ENCODE measurements at regions not wholly inside any gene's neighbourhood (a gene's known extent, or its start where the extent isn't known, plus 50 kb on each side); places are given as distances from the start of the nearest gene placed in this dataset.
"Not testable (repeated sequence)": the region's sequence is repeated elsewhere in the genome, so short reads cannot be mapped to it uniquely, and the experiment has no call there.

DNA sequence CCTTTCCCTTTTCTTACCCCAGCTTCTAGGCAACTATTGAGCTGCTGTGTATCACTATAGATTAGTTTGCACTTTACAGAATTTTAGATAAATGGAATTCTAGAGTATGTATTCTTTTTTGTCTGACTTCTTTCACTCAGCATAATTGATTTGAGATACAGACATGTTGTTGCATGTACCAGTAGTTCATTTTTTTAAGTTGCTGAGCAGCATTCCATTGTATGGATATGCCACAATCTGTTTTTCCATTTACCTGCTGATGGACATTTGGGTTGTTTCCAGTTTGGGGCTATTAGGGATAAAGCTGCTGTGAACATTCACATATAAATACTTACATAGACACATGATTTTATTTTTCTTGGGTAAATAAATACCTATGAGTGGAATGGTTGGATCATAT lies 135.7 kb downstream of the IGF1 start:
- in situ Hi-C loops (cut with HindIII; ENCODE audit: low pct_ligation_motif_present, low pct_unique_long_range_greater_than_20kb, low sequenced_read_pairs), result no loop called here

DNA sequence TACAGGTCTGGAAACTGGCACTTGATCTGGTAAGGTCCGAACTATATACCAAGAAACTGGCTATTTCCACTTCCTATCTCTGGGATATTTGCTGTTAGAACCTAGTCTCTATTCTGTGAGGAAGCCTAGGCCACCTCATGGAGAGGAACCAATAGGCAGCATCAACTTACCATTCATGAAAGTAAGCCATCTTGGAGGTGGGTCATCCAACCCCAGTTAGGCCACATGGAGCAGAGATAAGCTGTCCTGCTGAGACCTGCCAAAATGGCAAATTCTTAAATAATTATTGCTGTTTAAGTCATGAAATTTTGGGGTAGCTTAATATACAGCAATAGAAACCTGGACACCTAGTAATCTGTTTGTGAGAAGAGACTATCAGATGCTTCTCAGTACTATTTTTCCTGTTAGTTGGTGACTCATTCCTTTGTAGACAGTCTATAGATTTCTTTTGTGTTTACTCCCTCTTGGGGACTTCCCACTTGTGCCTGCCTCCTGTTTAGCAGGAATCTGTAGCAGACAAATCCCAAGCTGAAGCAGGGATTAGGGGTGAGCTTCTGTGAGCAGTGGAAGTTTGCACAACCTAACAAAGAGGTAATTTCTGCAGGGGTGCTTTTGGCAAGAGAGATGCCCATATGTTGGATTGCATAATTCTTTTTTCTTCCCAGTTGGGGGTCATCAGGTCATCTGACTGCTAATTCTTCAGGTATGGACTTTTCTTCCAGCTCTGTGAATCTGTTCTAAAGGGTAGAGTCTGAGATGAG lies 136.8 kb downstream of the IGF1 start:
- DNase-seq, result no peak
- in situ Hi-C loops (cut with HindIII; ENCODE audit: low pct_ligation_motif_present, low pct_unique_long_range_greater_than_20kb, low sequenced_read_pairs), result no loop called here

More for the DNA sequence above, 135.7 kb downstream of the IGF1 start:
- DNase-seq, result no peak

DNA sequence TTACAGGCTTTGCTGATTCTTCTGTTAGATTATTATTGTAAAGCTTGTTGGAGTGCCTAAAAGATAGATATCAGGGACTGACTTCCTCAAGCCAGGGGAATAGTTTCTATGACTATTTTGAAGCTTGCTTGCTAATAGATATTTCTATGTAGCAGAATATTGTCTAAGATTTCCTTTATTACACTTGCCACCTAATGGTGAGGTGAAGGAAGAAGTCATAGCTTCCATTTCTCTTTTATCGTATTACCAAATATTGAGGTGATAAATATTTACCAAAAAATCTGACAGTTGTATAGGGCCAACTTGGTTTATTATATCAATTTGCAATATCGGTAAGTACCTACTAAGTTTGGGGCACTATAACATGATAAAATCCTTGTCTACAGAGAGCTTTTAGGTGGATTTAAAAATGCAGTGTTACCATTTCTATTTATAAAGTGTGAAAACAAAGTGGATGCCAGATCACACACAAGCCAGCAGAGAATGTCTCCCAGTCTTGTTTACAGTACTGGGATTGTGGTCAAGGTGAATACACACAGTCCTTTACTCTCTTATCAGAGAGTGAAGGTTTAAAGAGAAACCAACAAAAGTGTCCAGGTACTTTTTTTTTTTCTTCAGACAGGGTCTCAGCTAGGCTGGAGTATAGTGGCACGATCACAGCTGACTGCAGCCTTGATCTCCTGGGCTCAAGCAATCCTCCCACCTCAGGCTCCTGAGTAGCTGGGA lies 137.9 kb downstream of the IGF1 start:
- in situ Hi-C loops (cut with HindIII; ENCODE audit: low pct_ligation_motif_present, low pct_unique_long_range_greater_than_20kb, low sequenced_read_pairs), result no loop called here

DNA sequence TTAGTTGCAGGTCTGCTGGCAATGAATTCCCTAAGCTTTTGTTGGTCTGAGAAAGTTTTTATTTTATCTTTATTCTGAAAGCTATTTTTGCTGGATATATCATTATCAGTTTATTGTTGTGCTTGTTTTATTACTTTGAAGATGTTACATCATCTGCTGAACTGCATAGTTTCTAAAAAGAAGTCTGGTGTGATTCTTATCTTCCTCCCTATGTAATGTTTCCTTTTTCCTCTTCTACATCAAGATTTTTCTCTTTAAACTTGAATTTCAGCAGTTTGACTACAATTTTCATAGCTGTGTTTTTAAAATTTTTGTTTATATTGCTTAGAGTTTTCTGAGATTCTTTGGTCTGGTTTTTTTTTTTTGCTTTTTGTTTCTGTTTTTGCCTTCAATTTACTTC lies 137.1 kb upstream of the PMCH start:
- no peak for DNase-seq
- in situ Hi-C loops (cut with HindIII; ENCODE audit: low pct_ligation_motif_present, low pct_unique_long_range_greater_than_20kb, low sequenced_read_pairs), result no loop called here

More for the DNA sequence above, 137.9 kb downstream of the IGF1 start:
- DNase-seq, result no peak

DNA sequence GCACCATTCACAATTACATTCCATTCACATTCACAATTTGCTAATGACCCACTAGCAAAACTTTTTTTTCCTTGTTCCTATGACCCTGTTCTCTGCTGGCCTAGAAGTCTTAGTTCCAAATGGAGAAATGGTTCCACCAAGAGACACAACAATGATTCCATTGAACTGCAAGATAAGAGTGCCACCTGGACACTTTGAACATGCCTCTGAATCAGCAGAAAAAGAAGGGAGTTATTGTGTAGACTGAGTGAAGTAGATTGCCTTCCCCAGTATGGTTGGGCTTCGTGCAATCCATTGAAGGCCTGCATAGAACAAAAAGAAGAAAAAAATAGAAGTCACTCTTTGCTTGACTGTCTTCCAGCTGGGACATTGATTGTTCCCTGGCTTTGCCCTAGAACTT lies 133.8 kb upstream of the PMCH start:
- in situ Hi-C loops (cut with HindIII; ENCODE audit: low pct_ligation_motif_present, low pct_unique_long_range_greater_than_20kb, low sequenced_read_pairs), result no loop called here
- no peak for DNase-seq

DNA sequence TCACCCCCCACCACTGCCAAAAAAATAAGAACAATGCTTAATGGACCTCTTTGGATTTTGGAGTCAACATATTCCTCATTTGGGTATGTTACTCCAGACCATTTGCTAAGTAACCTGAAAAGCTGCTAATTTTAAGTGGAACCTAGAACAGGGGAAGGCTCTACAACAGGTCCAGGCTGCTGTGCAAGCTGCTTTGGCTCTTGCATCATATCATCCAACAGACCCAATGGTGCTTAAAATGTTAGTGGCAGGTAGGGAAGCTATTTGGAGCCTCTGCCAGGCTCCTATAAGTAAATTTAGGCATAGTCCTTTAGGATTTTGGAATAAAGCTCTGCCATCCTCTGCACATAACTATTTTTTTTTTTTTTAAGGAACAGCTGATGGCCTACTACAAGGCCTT lies 132.2 kb upstream of the PMCH start:
- no peak for DNase-seq
- in situ Hi-C loops (cut with HindIII; ENCODE audit: low pct_ligation_motif_present, low pct_unique_long_range_greater_than_20kb, low sequenced_read_pairs), result no loop called here

DNA sequence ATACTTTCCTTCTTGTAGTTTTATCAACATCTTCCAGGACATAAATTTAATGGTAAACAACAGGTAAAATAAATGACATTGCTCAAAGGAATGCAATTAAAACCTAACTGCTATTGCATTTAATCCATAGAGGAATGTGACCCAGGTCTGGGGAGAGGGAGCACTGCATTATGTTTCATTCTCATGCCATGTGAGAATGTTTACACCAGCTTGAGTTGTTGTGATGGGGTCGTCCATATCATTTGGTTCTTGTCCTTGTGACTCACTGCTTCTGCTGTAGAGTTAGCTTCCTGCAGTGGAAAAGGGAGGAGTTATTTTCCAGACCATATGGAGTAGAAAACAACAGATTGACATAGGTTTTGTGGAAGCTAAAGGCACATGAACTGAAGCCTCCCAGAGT lies 129.3 kb upstream of the PMCH start:
- in situ Hi-C loops (cut with HindIII; ENCODE audit: low pct_ligation_motif_present, low pct_unique_long_range_greater_than_20kb, low sequenced_read_pairs), result no loop called here

DNA sequence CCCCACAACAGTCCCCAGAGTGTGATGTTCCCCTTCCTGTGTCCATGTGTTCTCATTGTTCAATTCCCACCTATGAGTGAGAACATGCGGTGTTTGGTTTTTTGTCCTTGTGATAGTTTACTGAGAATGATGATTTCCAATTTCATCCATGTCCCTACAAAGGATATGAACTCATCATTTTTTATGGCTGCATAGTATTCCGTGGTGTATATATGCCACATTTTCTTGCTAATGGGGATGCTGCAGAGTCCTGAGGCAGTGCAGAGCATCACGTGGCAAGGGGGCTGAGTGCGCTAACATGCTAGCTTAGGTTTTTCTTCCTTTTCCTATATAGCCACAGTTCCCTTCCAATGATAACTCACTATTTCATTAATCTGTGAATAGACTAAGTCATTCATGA lies 127.5 kb upstream of the PMCH start:
- in situ Hi-C loops (cut with HindIII; ENCODE audit: low pct_ligation_motif_present, low pct_unique_long_range_greater_than_20kb, low sequenced_read_pairs); DNase-seq: not testable (repeated sequence)

More for the DNA sequence above, 129.3 kb upstream of the PMCH start:
- DNase-seq, result no peak

DNA sequence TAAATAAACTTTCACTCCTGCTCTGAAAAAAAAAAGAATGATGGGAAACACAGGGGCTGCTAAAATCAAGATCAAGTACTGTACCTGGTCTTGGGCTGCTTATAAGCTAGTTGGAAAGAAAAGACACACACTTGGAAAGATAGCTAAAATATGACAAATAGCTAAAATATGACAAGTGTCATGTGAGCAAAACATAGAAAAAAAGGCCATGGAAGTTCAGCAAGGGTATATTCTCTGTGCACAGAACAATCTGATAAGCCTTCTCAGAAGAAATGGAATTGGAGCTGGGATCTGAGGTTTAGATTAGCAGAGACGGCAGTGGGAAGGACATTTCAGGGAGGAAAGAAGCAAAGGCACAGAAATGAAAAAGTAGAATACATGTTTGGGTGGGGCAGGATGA lies 126.2 kb upstream of the PMCH start:
- no peak for DNase-seq
- in situ Hi-C loops (cut with HindIII; ENCODE audit: low pct_ligation_motif_present, low pct_unique_long_range_greater_than_20kb, low sequenced_read_pairs), result no loop called here

DNA sequence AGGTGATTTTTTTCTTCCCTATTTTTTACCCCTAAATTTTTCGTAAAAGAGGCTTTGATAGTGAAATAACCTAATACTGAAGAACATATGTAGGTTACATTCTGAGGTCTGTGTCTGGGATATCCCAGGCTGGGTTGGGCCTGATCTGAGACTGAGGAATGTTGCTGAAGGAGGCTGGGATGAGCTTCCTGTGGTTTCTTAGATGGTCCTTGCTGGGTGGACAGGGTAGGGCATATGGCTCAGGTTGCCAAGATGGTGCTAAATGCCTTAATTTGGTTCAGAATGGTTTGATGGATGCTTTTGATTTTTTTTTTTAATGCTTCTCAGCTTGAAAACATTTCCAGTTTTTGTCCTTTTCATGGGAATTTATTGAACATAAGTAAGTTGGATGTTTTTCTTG lies 124.6 kb upstream of the PMCH start:
- in situ Hi-C loops (cut with HindIII; ENCODE audit: low pct_ligation_motif_present, low pct_unique_long_range_greater_than_20kb, low sequenced_read_pairs), result no loop called here
- no peak for DNase-seq

DNA sequence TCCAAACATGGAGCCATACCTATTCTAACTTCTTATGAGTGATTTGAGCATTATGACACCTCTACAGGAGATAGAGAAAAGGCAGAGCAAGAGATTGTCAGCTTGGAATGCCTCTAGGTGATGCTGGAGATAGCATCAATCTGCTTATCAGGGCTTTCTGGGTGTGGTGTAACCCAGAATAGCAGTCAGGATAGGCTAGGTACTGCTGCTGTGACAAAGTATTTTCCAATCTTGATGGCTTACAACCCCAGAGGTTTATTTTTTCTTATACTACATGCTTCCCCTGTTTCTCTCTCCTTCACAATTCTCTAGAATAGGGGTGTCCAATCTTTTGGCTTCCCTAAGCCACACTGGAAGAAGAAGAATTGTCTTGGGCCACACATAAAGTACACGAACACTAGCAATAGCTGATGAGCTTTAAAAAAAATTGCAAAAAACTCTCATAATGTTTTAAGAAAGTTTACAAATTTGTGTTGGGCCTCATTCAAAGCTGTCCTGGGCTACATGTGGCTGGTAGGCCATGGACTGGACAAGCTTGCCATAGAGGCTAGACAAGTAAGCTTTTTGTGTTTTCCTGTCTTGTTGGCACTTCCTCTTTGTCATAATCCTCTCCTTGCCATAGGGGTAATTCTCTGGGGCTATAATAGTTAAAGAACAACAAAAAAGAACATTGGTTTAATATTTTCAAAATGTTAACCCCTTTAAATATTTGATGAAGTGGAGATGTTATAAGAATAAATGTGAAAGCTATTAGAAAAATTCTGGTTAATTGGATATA lies 123.9 kb upstream of the PMCH start:
- no peak for DNase-seq
- in situ Hi-C loops (cut with HindIII; ENCODE audit: low pct_ligation_motif_present, low pct_unique_long_range_greater_than_20kb, low sequenced_read_pairs), result no loop called here

DNA sequence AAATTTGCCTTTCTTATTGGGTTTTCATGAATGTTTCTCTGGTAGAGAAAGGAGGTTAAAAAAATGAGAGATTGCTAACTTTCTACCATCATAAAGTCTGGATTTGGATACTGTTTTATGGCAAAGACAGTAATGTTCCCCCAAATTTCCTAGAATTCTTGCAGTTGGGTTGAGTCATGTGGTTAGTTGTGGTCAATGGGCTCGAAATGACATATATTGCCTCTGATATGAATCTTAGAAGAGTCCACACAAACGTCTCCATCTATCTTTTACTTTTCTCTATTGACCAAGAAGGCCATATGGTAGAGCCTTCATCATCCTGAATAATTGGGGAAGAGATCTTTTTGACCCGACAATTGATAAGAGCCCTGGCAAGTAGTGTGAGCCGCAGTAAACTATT lies 119.5 kb upstream of the PMCH start:
- in situ Hi-C loops (cut with HindIII; ENCODE audit: low pct_ligation_motif_present, low pct_unique_long_range_greater_than_20kb, low sequenced_read_pairs), result no loop called here
- DNase-seq, result no peak

DNA sequence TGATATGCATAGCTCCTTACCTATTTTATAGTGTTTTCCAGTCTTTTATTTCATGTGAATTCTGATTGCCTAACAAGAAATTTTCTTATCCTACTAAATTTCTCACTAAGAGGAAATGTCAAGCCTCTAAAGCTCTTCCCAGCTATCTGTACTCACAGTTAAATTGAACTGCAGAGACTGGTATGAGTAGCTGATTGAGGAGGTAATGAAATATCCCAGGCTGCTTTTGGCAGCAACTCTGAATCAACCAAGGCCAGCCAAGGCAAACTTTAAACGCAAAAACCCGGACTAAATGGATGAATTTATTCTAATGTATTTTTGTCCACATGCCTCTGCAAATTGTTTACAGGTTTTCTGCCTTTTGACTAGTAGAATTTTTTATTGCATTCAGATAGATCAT lies 119.1 kb upstream of the PMCH start:
- in situ Hi-C loops (cut with HindIII; ENCODE audit: low pct_ligation_motif_present, low pct_unique_long_range_greater_than_20kb, low sequenced_read_pairs), result no loop called here
- no peak for DNase-seq

DNA sequence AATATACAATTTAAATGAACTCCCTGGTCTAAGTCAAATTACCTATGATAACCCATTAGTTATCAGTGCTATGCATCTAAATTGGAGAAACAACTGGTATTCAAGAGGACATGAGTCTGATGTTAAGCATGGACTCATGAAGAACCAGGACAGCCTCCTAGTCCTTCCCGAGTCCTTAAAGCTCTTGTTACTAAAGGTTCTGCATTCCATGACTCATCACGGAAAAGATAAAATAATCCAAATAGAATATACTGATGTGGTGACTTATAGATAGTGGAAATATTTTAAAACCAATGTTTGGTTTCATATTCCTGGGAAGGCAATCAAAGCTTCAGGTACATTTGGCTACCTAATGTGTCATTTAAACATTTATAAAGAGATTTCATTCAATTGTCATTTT lies 117.2 kb upstream of the PMCH start:
- DNase-seq, result no peak
- in situ Hi-C loops (cut with HindIII; ENCODE audit: low pct_ligation_motif_present, low pct_unique_long_range_greater_than_20kb, low sequenced_read_pairs), result no loop called here

DNA sequence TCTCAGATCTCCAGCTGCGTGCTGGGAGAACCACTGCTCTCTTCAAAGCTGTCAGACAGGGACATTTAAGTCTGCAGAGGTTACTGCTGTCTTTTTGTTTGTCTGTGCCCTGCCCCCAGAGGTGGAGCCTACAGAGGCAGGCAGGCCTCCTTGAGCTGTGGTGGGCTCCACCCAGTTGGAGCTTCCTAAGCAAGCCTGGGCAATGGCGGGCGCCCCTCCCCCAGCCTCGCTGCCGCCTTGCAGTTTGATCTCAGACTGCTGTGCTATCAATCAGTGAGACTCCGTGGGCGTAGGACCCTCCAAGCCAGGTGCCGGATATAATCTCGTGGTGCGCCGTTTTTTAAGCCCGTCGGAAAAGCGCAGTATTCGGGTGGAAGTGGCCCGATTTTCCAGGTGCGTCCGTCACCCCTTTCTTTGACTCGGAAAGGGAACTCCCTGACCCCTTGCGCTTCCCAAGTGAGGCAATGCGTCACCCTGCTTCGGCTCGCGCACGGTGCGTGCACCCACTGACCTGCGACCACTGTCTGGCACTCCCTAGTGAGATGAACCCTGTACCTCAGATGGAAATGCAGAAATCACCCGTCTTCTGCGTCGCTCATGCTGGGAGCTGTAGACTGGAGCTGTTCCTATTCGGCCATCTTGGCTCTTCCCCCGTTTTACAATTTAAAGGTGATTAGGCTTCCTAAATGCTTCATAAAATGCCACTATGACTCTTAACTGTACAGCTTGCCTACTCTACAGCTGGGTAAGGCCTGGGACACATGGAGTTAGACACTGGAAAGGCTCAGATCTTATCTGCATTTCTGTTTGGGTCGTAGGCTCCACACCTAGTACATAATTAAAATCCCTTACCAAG lies 115.7 kb upstream of the PMCH start:
- in situ Hi-C loops (cut with HindIII; ENCODE audit: low pct_ligation_motif_present, low pct_unique_long_range_greater_than_20kb, low sequenced_read_pairs); DNase-seq: not testable (repeated sequence)

DNA sequence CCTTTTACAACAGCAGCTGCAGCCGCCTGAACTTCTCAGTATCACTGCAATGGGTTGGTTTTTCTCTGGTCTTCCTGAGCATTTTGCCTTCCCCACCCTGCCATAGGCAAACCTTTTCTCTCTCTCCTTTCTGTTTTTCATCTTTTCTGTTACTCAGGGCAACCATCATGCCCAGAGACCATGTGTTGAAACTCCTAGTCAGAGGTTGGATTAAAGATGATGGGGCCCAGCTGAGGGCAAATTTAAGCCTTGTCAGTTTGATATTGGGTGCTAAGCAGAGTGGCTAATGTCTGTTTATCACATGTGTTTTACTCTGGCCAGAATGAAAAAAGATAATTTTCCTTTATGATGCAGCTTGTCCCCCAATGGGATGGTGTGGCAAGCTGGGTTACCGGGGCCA lies 107.9 kb upstream of the PMCH start:
- no peak for DNase-seq
- in situ Hi-C loops (cut with HindIII; ENCODE audit: low pct_ligation_motif_present, low pct_unique_long_range_greater_than_20kb, low sequenced_read_pairs), result no loop called here

DNA sequence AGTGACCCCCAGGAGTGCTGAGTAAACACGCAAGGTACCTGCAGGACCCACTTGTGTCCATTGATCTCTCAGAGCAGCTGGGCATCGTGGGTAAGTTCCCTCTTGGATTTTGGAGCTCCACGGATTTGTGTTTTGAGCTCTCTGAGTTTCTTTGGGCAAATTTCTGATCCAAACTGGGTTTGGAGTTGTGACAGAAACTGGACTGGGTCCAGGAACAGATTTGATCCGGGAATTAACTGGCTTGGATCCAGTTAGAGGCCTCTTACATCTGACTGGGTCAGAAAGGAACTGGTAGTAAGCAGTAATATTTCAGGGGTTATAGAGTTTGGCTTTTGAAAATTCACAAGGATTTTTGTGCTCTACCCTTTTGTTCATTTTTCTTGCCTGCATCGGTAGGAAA lies 107.0 kb upstream of the PMCH start:
- DNase-seq; in situ Hi-C loops (cut with HindIII; ENCODE audit: low pct_ligation_motif_present, low pct_unique_long_range_greater_than_20kb, low sequenced_read_pairs): not testable (repeated sequence)

DNA sequence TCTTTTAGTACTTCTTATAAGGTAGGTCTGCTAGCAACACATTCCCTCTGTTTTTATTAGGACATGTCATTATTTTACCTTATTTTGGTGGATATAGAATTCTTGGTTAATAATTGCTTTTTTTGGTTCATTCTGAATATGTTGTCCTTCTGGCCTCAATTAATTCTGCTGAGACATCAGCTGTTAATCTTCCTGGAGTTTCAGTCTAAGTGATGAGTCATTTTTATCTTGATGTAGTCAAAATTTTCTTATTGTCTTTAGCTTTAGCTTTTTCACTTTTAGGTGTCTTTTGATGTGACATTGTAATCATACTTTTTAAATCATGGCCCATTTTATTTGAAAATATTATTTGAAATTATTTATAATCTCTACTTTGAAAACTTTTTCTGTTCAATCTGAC lies 104.9 kb upstream of the PMCH start:
- in situ Hi-C loops (cut with HindIII; ENCODE audit: low pct_ligation_motif_present, low pct_unique_long_range_greater_than_20kb, low sequenced_read_pairs), result no loop called here
- DNase-seq, result no peak

DNA sequence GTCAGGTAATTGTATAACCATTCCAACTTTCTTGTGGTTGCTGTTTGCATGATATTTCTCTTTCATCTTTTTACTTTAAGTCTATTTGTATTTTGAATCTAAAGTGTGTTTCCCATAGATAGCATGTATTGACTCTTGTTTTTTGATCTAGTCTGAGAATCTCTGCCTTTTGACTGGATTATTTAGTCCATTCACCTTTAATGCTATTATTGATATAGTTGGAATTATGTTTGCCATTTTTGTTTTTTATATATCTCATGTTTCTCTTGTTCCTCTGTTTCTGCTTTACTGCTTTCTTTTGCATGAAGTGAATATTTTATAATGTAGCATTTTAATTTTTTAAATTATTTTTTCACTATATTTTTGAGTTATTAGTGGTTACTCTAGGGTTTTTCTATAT lies 103.9 kb upstream of the PMCH start:
- no peak for DNase-seq
- in situ Hi-C loops (cut with HindIII; ENCODE audit: low pct_ligation_motif_present, low pct_unique_long_range_greater_than_20kb, low sequenced_read_pairs), result no loop called here
